Hematopoietic multipotent progenitor cell treated with erythropoietin and hydrocortisone succinate and interleukin-3 and kit ligand, for 6 days (in vitro differentiated cells): ENCODE measurements at regions not wholly inside any gene's neighbourhood (a gene's known extent, or its start where the extent isn't known, plus 50 kb on each side); places are given as distances from the start of the nearest gene placed in this dataset.
A peak's percentile ranks its signal among the peaks of the same experiment; 100 is the strongest.

ENCODE experiments used
- DNase-seq: peaks from one replicate; pipeline ENCODE4 v3.0.0-alpha.2; 2015

DNA sequence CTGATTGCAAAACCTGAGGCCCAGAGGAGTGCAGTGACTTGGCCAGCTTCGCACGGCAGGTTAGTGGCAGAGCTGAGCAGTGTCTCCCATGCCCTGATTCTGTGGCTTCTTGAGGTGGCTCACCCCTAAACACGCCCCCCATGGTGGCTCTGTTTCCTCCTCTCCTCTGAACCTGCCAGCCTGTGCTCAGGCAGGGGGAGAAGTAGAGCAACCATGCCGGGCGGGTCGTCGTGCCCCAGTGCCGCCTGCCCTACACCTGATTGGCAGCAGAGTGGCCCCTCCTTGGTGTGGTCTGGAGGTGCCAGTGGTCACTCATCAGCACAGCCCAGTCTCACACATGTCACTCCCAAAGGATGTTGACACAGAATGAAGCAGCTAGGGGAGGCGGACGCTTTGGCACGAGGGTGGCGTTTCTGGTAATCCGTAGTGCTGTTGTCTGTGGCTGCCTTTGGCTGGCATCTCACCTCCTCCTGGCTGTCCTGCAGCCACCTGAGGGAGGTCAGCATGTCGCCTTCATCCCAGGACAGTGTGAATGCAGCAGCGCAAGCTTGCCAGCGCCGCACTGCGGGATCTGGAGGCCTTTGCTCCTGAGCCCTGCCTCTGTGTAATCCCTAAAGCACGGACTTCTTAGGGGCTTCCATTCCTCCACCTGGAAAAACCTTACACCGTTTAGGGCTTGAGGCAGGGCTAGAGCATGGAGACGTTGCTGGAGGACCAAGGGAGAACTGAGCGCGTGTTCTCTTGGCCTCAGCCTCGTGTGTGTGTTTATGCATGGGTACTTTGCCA is 294.7 kb downstream of the SEC14L1 start:
- DNase-seq: no peak

DNA sequence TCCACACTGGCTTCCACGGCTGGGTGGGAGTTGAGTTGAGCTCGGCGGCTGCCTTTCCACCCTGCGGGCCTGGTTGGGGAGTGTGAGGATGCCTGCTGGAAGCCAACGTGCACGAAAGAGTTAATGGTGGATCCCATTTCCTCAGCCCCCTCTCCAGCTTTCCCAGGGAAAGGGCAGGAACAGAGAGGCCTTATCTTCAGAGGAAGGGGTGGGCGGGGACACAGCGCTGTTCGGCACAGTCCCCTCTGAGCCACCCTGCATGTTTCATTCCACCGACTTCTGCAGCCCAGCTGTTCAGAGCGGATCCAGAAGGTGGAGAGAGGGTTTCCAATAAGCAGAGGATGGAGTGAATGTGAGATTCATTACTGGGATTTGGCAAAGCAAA is 295.3 kb downstream of the SEC14L1 start:
- DNase-seq: no peak

GRCh38 chr17:77436481-77436880 is 295.7 kb downstream of the SEC14L1 start:
- DNase-seq: no peak

DNA sequence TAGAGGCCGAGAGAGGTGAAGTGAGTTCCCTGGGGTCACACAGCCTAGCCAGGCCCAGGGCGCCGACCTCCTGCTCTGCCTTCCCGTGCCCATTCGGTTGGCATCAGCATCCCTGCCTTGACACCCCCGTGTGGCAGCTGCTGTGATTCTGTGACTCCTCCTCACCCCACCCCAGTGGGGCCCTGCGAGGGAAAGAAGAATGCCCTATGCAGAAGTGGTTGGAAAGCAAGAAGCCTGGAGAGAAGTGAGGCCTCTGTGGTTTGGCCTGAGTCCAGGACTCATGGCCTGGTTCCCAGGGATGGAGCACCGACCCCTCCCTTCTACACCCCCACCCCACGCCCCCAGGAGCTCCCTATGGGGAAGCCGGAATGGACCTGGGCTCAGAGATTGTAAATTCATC is 296.2 kb downstream of the SEC14L1 start:
- DNase-seq: peak; percentile 63

GRCh38 chr17:77437747-77438146 is 297.0 kb downstream of the SEC14L1 start:
- DNase-seq: no peak

DNA sequence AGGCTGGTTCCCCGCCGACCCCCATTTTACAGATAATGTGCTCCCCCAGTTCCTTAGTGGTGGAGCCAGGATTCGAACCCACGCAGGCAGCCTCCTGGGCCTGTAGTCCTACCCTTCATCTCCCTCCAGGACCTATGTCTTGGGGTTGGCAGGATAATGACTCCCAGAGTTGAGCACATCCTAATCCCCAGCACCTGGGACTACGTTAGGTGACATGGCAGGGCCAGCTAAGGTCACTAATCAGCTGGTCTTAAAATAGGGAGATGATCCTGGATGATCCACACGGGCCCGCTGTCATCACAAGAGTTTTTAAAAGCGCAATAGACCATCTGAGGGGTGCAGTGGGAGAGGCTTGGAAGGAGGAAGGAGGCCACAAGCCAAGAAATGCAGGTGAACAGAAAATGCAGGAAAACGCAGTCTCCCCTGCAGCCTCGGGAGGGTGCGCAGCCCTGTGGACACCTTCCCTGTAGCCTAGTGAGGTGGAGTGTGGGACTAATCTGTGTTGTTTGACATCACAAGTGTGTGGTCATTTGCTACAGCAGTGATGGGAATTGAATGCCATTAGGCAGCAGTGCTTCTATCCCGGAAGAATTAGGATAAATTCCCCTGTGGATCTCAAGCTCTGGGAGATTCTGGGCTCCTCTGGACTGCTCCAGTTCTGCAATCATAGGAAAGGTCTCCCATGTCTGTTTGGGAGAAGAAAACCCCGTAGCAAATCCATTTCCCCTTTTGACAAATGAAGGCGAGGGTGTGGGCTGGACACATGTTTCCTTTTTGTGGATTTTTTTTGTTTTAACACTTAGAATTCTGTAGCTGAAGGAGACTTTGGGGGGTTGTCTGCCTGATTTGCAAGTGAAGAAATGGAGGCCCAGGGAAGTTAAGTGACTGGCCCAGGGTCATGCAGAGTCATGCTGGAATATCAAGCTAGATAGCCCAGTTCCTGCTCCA is 297.7 kb downstream of the SEC14L1 start:
- peak; percentile 35 for DNase-seq

- no peak for DNase-seq
These were observed 298.6 kb downstream of the SEC14L1 start for GRCh38 chr17:77439189-77440018.

DNA sequence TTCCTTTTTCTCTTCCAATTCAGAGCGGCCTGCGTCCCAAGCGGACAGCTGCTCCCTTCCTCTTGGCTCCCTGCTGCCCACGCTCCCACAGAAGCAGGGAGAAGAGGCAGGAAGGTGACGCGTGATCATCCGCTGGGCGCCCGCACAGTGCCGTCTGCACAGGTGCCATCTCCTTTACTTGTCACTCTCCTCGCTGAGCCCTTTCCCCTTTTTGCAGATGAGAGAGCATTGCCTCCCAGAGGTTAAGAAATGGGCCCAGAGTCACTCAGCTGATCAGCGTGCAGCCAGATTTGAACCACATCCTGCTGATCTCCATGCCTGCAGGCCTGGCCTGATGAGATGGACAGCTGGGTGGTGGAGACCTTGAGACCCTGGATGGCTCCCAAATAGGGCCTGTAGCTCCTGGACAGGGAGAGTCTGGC is 299.8 kb downstream of the SEC14L1 start:
- peak; percentile 45 for DNase-seq

GRCh38 chr17:77441130-77441920 is 300.6 kb downstream of the SEC14L1 start:
- peak; percentile 71 for DNase-seq

DNA sequence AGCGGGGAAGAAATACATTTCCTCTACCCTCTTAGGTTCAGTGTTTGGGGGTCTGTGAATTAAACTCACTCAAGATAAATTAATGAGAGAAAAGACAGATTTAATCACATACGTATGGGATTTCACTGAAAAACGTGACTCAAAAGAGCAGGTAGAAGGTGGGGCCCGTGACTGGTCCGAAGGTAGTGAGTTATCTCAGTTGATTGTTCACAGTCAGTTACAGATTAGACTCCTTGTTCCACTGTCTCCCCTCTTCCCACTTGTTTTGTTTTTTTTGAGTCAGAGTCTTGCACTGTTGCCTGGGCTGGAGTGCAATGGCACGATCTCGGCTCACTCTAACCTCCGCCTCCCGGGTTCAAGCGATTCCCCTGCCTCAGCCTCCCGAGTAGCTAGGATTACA is 301.2 kb downstream of the SEC14L1 start:
- no peak for DNase-seq

- DNase-seq: no peak
These were observed 302.4 kb downstream of the SEC14L1 start for GRCh38 chr17:77442976-77443747.

GRCh38 chr17:77443748-77444260 is 303.0 kb downstream of the SEC14L1 start:
- no peak for DNase-seq

GRCh38 chr17:77444628-77444983 is 303.8 kb downstream of the SEC14L1 start:
- DNase-seq: no peak

GRCh38 chr17:77444984-77445759 is 304.4 kb downstream of the SEC14L1 start:
- DNase-seq: peak; percentile 76

GRCh38 chr17:77445760-77446532 is 305.2 kb downstream of the SEC14L1 start:
- peak; percentile 89 for DNase-seq

- no peak for DNase-seq
These were observed 306.3 kb downstream of the SEC14L1 start for GRCh38 chr17:77446940-77447634.

DNA sequence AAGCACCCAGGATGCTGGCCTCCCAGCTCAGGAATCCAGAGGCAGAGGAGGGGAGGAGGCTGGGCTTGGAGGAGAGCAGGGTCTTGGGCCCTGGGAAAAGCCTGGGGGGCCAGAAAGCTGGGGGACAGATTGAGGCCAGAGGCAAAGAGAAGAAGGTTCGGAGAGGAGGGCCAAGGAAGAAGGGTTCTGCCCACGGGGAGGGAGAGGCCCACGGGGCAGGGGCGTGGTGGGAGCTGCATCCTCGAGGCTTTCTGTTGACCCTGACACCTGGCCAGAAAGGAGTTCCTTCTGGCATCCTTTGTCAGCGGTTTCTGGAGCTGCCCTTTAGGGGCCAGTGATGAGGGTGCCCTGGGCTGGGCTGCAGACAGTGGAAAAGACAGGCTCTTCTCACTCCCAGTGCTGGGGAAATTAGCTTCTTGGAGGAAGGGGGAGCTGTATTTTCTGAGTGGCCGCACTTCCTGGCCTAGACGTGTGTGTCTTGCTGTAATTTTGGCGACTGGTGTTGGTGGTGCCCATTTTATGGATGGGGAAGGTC is 308.7 kb downstream of the SEC14L1 start:
- DNase-seq: no peak

- no peak for DNase-seq
These were observed 309.4 kb downstream of the SEC14L1 start for GRCh38 chr17:77449908-77450741.
